Muscle layer of colon (tissue), 2 donors: ENCODE measurements at regions not wholly inside any gene's neighbourhood (a gene's known extent, or its start where the extent isn't known, plus 50 kb on each side); places are given as distances from the start of the nearest gene placed in this dataset.
"Not testable (repeated sequence)": the region's sequence is repeated elsewhere in the genome, so short reads cannot be mapped to it uniquely, and the experiment has no call there.

Source experiments
- H3K27ac ChIP-seq: one replicate; pipeline ENCODE4 v1.7.0; 2013; ENCODE audit warnings: low read depth, mild to moderate bottlenecking, low read length, moderate library complexity
- H3K27me3 ChIP-seq, 2 donors: one replicate each; pipeline ENCODE4 v1.7.0; 2013; ENCODE audit warnings: low read length in 2 of 2, mild to moderate bottlenecking in 2 of 2; ENCODE audit not compliant: insufficient read depth in 2 of 2, control insufficient read depth in 1 of 2
- H3K36me3 ChIP-seq: one replicate; pipeline ENCODE4 v1.7.0; 2013; ENCODE audit warnings: mild to moderate bottlenecking, low read length; ENCODE audit not compliant: insufficient read depth
- H3K4me1 ChIP-seq: one replicate; pipeline ENCODE4 v1.7.0; 2013; ENCODE audit warnings: mild to moderate bottlenecking, low read length; ENCODE audit not compliant: insufficient read depth
- H3K4me3 ChIP-seq, 2 donors: one replicate each; pipeline ENCODE4 v1.7.0; 2013; ENCODE audit warnings: low read length in 2 of 2, low read depth in 1 of 2, mild to moderate bottlenecking in 1 of 2, moderate library complexity in 1 of 2
- H3K9ac ChIP-seq: one replicate; pipeline ENCODE4 v1.7.0; 2013; ENCODE audit warnings: low read length
- H3K9me3 ChIP-seq: one replicate; pipeline ENCODE4 v1.7.0; 2013; ENCODE audit warnings: mild to moderate bottlenecking, low read length
- donor health status: abdominal sarcoma.
- donor health status: Adenocarcinoma of cecum.

DNA sequence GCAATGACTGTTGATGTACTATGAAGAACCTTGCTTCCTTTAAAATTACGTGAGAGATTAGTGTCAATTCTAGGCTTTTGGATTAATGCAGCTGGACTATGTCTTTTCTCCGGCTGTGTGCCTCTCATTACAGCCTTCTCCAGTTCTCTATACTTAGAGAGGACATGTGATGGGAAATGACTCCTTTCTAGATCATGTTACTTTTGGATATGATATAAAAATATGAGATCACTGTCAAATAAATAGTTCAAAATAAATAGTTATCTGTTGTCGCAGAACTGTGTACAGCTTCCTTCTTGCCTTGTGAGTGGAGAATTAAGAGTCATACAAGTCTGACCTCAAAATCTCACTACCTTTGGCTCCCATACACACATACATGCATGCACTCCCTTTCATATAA lies 592.4 kb downstream of the DIPK2A start:
- no peak overlapping the region for H3K27ac ChIP-seq
- no peak overlapping the region for H3K4me3 ChIP-seq
- H3K4me1 ChIP-seq, result no peaks in the 10 kb centered on the region
- no peak overlapping the region for H3K9ac ChIP-seq
- H3K36me3 ChIP-seq, result no peaks in the 10 kb centered on the region
- no peaks in the 10 kb centered on the region for H3K27me3 ChIP-seq
- no peaks in the 10 kb centered on the region for H3K9me3 ChIP-seq

DNA sequence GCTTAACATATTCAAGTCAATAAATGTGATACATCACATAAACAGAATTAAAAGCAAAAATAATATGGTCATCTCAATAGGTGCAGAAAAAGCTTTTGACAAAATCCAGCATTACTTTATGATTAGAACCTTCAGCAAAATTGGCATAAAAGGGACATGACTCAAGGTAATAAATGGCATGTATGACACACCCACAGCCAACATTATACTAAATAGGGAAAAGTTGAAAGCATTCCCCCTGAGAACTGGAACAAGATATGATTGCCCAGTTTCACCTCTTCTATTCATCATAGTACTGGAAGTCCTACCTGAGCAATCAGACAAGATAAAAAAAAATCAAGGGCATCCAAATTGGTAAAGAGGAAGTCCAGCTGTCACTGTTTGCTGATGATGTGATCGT lies 594.7 kb downstream of the DIPK2A start:
- no peak overlapping the region for H3K4me3 ChIP-seq
- H3K36me3 ChIP-seq, result no peaks in the 10 kb centered on the region
- no peaks in the 10 kb centered on the region for H3K27me3 ChIP-seq
- H3K9me3 ChIP-seq, result no peaks in the 10 kb centered on the region
- H3K9ac ChIP-seq, result no peak overlapping the region
- no peak overlapping the region for H3K27ac ChIP-seq
- H3K4me1 ChIP-seq, result no peaks in the 10 kb centered on the region

DNA sequence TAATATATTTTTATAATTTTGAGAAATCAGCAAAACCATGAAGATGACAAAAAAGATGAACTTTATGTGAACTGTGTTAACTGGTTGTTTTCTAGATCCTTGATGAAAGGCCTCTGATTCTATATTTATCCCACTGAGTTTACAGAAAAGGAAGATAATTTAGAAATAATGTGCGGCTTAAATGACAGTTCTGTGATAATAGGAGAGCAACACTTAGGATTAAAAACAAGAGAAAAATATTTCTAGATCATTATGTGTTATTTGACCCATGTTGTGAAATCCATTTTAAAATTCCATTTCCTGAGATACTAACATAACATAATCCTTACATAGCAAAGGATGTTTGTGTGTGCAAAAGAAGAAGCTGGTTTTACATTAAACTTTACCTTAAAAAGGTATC lies 598.0 kb downstream of the DIPK2A start:
- no peak overlapping the region for H3K9ac ChIP-seq
- H3K4me1 ChIP-seq, result no peaks in the 10 kb centered on the region
- H3K4me3 ChIP-seq, result no peak overlapping the region
- no peaks in the 10 kb centered on the region for H3K36me3 ChIP-seq
- H3K9me3 ChIP-seq, result no peaks in the 10 kb centered on the region
- H3K27me3 ChIP-seq, result no peaks in the 10 kb centered on the region
- no peak overlapping the region for H3K27ac ChIP-seq

DNA sequence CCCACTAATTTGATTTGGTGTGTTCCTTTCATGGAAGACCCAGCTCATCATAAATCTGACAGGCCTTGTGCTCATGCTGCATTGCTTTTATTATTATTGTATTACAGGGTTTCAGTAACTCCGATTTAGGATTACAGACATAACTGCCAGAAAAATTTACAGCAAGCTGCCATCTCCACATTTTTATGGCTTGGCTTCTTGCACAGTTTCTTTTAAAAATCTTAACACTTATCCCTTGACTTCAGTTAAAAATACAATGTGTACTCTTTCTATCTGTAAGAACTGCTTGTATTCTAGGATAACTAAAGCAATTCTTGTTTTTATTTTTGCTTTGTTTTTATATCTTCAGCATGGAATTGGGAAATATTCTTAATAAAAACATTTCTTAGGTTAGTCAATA lies 612.2 kb downstream of the DIPK2A start:
- no peak overlapping the region for H3K9ac ChIP-seq
- H3K27me3 ChIP-seq, result no peaks in the 10 kb centered on the region
- no peaks in the 10 kb centered on the region for H3K9me3 ChIP-seq
- no peak overlapping the region for H3K27ac ChIP-seq
- no peaks in the 10 kb centered on the region for H3K36me3 ChIP-seq
- no peaks in the 10 kb centered on the region for H3K4me1 ChIP-seq
- H3K4me3 ChIP-seq, result no peak overlapping the region

DNA sequence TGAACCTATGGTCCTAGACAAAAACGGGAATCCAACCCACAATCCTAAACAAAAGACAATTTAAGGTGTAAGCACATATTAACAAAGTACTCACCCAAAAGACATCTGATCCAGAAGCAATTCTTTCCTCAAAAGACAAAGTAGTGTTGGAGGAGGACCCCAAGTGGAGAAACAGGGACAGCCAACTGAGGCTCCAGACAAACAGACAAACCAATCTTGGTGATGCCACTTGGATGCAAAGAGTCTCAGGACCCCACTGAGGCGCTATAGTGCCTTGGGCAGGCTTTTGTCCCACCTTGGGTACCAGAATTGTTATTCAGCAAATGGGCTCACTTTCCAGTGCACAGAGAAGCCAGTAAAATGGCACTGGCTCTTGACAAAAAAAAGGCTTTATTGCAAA lies 613.8 kb downstream of the DIPK2A start:
- Histone ChIP-seq H3K27me3 (no peaks in the 10 kb centered on the region), H3K9me3 (no peaks in the 10 kb centered on the region), H3K4me3 (no peak overlapping the region), H3K27ac (no peak overlapping the region), H3K36me3 (no peaks in the 10 kb centered on the region), H3K9ac (no peak overlapping the region), H3K4me1 (no peaks in the 10 kb centered on the region)

DNA sequence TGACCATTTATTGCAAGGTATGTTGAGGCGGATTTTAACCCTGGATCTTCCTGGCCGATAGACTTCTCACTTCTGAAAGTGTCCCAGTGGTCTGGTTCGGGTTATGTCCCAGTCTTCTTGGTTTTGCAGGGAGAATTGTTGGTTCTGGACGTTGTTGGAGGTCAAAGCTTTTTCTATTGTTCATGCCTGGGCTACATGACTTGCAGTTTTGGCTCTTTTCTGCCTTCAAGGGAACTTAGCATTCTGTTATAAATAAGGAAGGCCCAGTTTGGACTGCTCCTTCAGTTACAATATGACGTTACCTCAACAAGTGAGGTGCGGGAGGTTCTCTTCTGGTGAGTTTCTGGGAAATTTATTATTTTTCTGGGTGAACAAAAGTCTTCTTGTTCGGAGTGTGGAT lies 614.3 kb downstream of the DIPK2A start:
- H3K9ac ChIP-seq, result no peak overlapping the region
- H3K9me3 ChIP-seq, result no peaks in the 10 kb centered on the region
- no peaks in the 10 kb centered on the region for H3K36me3 ChIP-seq
- no peaks in the 10 kb centered on the region for H3K4me1 ChIP-seq
- H3K27me3 ChIP-seq, result no peaks in the 10 kb centered on the region
- no peak overlapping the region for H3K4me3 ChIP-seq
- no peak overlapping the region for H3K27ac ChIP-seq

DNA sequence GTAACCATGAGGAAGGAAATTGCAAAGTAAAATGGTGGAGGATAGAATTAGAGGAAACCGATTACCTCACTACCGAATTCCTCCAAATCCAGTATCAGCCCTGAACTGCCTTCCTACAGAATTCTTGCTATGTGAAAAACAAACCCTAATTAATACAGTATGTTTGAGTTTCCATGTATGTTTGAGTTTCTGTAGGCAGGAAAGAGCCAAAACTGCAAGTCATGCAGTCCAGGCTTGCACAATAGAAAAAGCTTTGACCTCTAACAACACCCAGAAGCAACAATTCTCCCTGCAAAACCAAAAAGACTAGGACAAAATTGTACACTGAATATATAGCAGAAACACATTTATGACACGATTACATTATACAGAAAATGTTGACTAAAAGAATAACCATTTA lies 614.8 kb downstream of the DIPK2A start:
- Histone ChIP-seq H3K9me3 (no peaks in the 10 kb centered on the region), H3K27ac (no peak overlapping the region), H3K4me1 (no peaks in the 10 kb centered on the region), H3K9ac (no peak overlapping the region), H3K27me3 (no peaks in the 10 kb centered on the region), H3K36me3 (no peaks in the 10 kb centered on the region), H3K4me3 (no peak overlapping the region)

DNA sequence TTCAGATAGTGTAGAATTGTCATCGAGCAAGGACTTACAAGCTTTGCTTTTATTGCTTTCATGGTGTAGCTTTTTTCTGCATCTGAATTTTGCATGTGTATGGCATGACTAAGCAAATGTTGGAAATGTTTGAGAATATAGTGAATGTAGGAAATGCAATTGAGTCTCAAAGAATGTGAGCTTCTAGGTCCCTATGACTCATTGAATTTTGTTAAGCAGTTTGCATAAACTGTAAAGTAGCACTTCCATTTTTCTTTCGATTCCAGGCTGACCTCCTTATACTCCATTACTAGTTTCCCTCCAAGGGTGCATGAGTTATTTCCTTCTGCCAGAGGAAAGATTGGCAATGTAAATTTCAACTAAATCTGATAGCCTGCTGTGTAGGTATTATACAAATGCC lies 619.2 kb downstream of the DIPK2A start:
- Histone ChIP-seq H3K9ac (no peak overlapping the region), H3K9me3 (no peaks in the 10 kb centered on the region), H3K4me3 (no peak overlapping the region), H3K36me3 (no peaks in the 10 kb centered on the region), H3K4me1 (no peaks in the 10 kb centered on the region), H3K27ac (no peak overlapping the region), H3K27me3 (no peaks in the 10 kb centered on the region)

DNA sequence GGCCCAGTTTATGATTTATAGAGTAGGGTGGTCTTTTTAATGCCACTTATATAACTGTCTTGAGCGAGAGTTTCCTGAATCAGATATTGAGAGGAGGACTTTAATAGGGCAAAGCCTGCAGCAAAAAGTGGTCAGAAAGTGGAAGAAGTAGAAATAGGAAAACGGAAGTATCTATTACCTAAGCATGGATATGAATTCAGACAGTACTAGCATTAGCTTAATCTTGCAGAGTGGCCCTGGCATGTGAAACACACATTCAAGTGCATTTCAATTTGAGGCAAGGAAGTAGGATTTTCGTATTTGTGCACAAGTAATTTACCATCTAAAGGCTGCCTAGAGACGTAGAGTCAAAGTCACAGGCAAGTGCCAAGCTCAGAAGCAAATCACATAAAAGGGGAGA lies 622.3 kb downstream of the DIPK2A start:
- Histone ChIP-seq H3K36me3 (no peaks in the 10 kb centered on the region), H3K27me3 (no peaks in the 10 kb centered on the region)

DNA sequence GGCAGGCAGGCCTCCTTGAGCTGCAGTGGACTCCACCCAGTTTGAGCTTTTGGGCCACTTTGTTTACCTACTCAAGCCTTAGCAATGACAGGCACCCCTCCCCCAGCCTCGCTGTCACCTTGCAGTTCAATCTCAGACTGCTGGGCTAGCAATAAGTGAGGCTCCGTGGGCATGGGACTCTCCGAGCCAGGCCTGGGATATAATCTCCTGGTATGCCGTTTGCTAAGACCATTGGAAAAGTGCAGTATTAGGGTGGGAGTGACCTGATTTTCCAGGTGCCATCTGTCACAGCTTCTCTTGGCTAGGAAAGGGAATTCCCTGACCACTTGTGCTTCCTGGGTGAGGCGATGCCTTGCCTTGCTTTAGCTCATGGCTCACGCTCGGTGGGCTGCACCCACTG lies 648.6 kb downstream of the DIPK2A start:
- H3K4me3 ChIP-seq, result not testable (repeated sequence)

More for the DNA sequence above, 622.3 kb downstream of the DIPK2A start:
- no peak overlapping the region for H3K4me3 ChIP-seq
- no peak overlapping the region for H3K27ac ChIP-seq
- no peaks in the 10 kb centered on the region for H3K9me3 ChIP-seq
- no peak overlapping the region for H3K9ac ChIP-seq
- H3K4me1 ChIP-seq, result no peaks in the 10 kb centered on the region

DNA sequence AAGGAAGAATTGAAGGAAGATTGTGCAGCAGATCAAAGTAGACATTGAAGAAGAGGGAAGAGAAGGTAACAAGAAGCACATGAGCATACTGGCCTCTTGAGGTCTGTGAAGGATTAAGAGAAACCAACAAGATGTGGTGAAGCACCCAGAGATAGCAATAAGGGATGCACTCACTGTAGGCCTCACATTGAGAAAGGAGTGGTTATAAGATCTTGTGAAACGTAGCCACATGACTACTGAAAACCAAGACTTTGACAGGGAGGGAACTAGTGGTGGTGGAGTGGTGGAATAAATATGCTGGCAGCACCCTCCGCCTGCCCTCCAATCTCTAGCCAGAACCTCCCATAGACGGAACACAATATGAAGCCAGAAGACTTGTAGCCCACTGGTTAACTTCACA lies 651.2 kb downstream of the DIPK2A start:
- Histone ChIP-seq H3K27me3 (no peaks in the 10 kb centered on the region), H3K36me3 (no peaks in the 10 kb centered on the region), H3K9ac (no peak overlapping the region), H3K27ac (no peak overlapping the region), H3K4me1 (no peaks in the 10 kb centered on the region), H3K4me3 (no peak overlapping the region), H3K9me3 (no peaks in the 10 kb centered on the region)

More for the DNA sequence above, 648.6 kb downstream of the DIPK2A start:
- not testable (repeated sequence) for H3K36me3 ChIP-seq, H3K27ac ChIP-seq, H3K9me3 ChIP-seq, H3K4me1 ChIP-seq, H3K27me3 ChIP-seq, H3K9ac ChIP-seq

DNA sequence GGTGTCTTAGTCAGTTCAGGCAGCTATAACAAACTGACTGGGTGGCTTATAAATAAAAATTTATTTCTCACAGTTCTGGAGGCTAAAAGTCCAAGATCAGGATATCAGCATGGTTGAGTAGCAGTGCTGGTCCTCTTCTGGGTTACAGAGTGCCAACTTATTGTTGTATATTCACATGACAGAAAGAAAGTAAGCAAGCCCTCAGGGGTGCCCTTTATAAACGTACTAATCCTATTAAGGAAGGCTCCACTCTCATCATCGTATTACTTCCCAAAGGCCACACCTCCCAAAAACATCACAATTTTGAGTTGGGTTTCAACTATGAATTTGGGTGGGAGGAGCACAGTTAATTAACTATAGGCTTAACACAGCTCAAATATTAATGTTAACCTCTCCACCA lies 653.0 kb downstream of the DIPK2A start:
- Histone ChIP-seq H3K4me1 (no peaks in the 10 kb centered on the region), H3K27me3 (no peaks in the 10 kb centered on the region), H3K9me3 (no peaks in the 10 kb centered on the region), H3K4me3 (no peak overlapping the region), H3K9ac (no peak overlapping the region), H3K27ac (no peak overlapping the region), H3K36me3 (no peaks in the 10 kb centered on the region)
